WTC11 (cell line): ENCODE measurements at regions not wholly inside any gene's neighbourhood (a gene's known extent, or its start where the extent isn't known, plus 50 kb on each side); places are given as distances from the start of the nearest gene placed in this dataset.

ENCODE experiments used
- JAZF1 ChIP-seq: fragments of 250-450 bp; sonication (Bioruptor Pico); IDR thresholded peaks from 2 replicates; pipeline ENCODE4 v1.9.0; 2021; ENCODE audit warnings: moderate library complexity, mild to moderate bottlenecking, inconsistent platforms
- NFE2L1 ChIP-seq: sonication (generic); formaldehyde crosslinking; IDR thresholded peaks from 2 replicates; pipeline ENCODE4 v1.8.1; 2023; ENCODE audit warnings: missing genetic modification reagents
- NFYB ChIP-seq: sonication (generic); formaldehyde crosslinking; conservative IDR thresholded peaks from 2 replicates; pipeline ENCODE4 v1.8.0; 2022; ENCODE audit warnings: low read depth, missing genetic modification reagents
- TEAD4 ChIP-seq: sonication (generic); formaldehyde crosslinking; IDR thresholded peaks from 2 replicates; pipeline ENCODE4 v1.8.0; 2022; ENCODE audit warnings: mild to moderate bottlenecking, missing genetic modification reagents
- TF ChIP-seq, protein P1 (sequence below): fragments of 200-600 bp; IDR thresholded peaks from 2 replicates; pipeline ENCODE4 v1.8.0; 2022; ENCODE audit warnings: antibody characterized with exemption
- TF ChIP-seq, protein P2 (sequence below): sonication (generic); formaldehyde crosslinking; conservative IDR thresholded peaks from 2 replicates; pipeline ENCODE4 v1.8.1; 2023; ENCODE audit warnings: mild to moderate bottlenecking, low read depth, missing genetic modification reagents, moderate library complexity
- TF ChIP-seq, protein P3 (sequence below): sonication (generic); formaldehyde crosslinking; IDR thresholded peaks from 2 replicates; pipeline ENCODE4 v1.8.1; 2022; ENCODE audit warnings: missing genetic modification reagents, borderline replicate concordance
- TF ChIP-seq, protein P4 (sequence below): sonication (generic); formaldehyde crosslinking; IDR thresholded peaks from 2 replicates; pipeline ENCODE4 v1.8.1; 2023; ENCODE audit warnings: mild to moderate bottlenecking, missing genetic modification reagents, borderline replicate concordance

DNA sequence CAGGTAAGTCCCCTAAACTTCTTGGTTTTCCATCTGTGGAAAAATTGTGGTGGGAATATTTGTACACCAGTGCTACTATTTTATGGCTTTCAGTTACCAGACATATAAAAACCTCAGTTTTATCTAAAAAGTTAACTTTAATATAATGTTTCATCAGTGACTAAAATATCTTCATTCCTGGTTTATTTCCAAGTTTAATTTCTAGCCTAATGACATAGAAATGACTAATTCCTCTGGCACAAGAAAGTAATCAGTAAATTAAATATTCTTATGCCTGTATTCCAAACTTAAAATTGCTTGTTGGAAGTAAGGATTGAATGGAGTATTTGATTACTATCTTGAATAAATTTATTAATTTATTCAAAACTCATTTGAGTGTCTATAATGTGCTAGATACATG, 757.0 kb downstream of the CDH11 start:
- TF ChIP-seq, protein P1, sequence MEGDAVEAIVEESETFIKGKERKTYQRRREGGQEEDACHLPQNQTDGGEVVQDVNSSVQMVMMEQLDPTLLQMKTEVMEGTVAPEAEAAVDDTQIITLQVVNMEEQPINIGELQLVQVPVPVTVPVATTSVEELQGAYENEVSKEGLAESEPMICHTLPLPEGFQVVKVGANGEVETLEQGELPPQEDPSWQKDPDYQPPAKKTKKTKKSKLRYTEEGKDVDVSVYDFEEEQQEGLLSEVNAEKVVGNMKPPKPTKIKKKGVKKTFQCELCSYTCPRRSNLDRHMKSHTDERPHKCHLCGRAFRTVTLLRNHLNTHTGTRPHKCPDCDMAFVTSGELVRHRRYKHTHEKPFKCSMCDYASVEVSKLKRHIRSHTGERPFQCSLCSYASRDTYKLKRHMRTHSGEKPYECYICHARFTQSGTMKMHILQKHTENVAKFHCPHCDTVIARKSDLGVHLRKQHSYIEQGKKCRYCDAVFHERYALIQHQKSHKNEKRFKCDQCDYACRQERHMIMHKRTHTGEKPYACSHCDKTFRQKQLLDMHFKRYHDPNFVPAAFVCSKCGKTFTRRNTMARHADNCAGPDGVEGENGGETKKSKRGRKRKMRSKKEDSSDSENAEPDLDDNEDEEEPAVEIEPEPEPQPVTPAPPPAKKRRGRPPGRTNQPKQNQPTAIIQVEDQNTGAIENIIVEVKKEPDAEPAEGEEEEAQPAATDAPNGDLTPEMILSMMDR: no peak
- TF ChIP-seq, protein P2, sequence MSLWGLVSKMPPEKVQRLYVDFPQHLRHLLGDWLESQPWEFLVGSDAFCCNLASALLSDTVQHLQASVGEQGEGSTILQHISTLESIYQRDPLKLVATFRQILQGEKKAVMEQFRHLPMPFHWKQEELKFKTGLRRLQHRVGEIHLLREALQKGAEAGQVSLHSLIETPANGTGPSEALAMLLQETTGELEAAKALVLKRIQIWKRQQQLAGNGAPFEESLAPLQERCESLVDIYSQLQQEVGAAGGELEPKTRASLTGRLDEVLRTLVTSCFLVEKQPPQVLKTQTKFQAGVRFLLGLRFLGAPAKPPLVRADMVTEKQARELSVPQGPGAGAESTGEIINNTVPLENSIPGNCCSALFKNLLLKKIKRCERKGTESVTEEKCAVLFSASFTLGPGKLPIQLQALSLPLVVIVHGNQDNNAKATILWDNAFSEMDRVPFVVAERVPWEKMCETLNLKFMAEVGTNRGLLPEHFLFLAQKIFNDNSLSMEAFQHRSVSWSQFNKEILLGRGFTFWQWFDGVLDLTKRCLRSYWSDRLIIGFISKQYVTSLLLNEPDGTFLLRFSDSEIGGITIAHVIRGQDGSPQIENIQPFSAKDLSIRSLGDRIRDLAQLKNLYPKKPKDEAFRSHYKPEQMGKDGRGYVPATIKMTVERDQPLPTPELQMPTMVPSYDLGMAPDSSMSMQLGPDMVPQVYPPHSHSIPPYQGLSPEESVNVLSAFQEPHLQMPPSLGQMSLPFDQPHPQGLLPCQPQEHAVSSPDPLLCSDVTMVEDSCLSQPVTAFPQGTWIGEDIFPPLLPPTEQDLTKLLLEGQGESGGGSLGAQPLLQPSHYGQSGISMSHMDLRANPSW (CRISPR knock-in tag): no peak
- no peak for TF ChIP-seq NFYB (CRISPR knock-in tag)
- no peak for TF ChIP-seq TEAD4 (CRISPR knock-in tag)
- no peak for TF ChIP-seq NFE2L1 (CRISPR knock-in tag)
- TF ChIP-seq, protein P3, sequence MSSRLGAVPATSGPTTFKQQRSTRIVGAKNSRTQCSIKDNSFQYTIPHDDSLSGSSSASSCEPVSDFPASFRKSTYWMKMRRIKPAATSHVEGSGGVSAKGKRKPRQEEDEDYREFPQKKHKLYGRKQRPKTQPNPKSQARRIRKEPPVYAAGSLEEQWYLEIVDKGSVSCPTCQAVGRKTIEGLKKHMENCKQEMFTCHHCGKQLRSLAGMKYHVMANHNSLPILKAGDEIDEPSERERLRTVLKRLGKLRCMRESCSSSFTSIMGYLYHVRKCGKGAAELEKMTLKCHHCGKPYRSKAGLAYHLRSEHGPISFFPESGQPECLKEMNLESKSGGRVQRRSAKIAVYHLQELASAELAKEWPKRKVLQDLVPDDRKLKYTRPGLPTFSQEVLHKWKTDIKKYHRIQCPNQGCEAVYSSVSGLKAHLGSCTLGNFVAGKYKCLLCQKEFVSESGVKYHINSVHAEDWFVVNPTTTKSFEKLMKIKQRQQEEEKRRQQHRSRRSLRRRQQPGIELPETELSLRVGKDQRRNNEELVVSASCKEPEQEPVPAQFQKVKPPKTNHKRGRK (CRISPR knock-in tag): no peak
- TF ChIP-seq, protein P4, sequence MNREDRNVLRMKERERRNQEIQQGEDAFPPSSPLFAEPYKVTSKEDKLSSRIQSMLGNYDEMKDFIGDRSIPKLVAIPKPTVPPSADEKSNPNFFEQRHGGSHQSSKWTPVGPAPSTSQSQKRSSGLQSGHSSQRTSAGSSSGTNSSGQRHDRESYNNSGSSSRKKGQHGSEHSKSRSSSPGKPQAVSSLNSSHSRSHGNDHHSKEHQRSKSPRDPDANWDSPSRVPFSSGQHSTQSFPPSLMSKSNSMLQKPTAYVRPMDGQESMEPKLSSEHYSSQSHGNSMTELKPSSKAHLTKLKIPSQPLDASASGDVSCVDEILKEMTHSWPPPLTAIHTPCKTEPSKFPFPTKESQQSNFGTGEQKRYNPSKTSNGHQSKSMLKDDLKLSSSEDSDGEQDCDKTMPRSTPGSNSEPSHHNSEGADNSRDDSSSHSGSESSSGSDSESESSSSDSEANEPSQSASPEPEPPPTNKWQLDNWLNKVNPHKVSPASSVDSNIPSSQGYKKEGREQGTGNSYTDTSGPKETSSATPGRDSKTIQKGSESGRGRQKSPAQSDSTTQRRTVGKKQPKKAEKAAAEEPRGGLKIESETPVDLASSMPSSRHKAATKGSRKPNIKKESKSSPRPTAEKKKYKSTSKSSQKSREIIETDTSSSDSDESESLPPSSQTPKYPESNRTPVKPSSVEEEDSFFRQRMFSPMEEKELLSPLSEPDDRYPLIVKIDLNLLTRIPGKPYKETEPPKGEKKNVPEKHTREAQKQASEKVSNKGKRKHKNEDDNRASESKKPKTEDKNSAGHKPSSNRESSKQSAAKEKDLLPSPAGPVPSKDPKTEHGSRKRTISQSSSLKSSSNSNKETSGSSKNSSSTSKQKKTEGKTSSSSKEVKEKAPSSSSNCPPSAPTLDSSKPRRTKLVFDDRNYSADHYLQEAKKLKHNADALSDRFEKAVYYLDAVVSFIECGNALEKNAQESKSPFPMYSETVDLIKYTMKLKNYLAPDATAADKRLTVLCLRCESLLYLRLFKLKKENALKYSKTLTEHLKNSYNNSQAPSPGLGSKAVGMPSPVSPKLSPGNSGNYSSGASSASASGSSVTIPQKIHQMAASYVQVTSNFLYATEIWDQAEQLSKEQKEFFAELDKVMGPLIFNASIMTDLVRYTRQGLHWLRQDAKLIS (CRISPR knock-in tag): no peak
- no peak for TF ChIP-seq JAZF1 (CRISPR knock-in tag)
